HCT116 (cell line): ENCODE measurements at regions not wholly inside any gene's neighbourhood (a gene's known extent, or its start where the extent isn't known, plus 50 kb on each side); places are given as distances from the start of the nearest gene placed in this dataset.

Source experiments
- ATAC-seq: fragments of 200-7000 bp; cut with Tn5 transposase; 2 replicates; pipeline ENCODE4 v1.9.1; 2020; ENCODE audit warnings: mild to moderate bottlenecking, moderate library complexity
- BruUV-seq: library from RNA; stranded (reverse); fragments of 400-500 nt; replicated peaks from 2 replicates; lab custom pipeline; 2021; lab: Mats Ljungman, UMichigan
- CTCF ChIA-PET: fragments of 300-600 bp; sonication (Branson Sonifier 250); formaldehyde crosslinking; loops from one replicate; lab custom pipeline; 2021; ENCODE audit warnings: antibody characterized with exemption; lab: Charles Lee
- POLR2A ChIA-PET: fragments of 300-600, 350-600 bp; sonication (Branson Sonifier 250); formaldehyde crosslinking; loops from one replicate; lab custom pipeline; 2021; ENCODE audit warnings: antibody characterized with exemption; lab: Charles Lee
- RAD21 ChIA-PET, 2 experiments: fragments of 300-600 bp; sonication (Branson Sonifier 250); formaldehyde crosslinking; loops; one replicate each; lab custom pipeline; 2023; ENCODE audit warnings: low total read pairs in 2 of 2; ENCODE audit not compliant: uncharacterized antibody in 2 of 2, unreplicated experiment in 2 of 2, low non-redundant PET in 1 of 2; lab: Charles Lee
- DNase-seq: peaks from one replicate; pipeline ENCODE4 v3.0.0-alpha.2; 2010; ENCODE audit warnings: low read depth, low spot score
- H2AFZ ChIP-seq: fragments of 200-600 bp; shearing (Covaris generic), sonication (generic); 2 replicates; pipeline ENCODE4 v1.6.1; 2017; ENCODE audit warnings: low read depth, mixed run types, mixed read lengths, antibody characterized with exemption, low read length; ENCODE audit not compliant: poor library complexity, severe bottlenecking
- H3K27ac ChIP-seq: 2 replicates; pipeline ENCODE4 v1.5.1; 2012; ENCODE audit warnings: low read depth, low read length
- H3K27me3 ChIP-seq: fragments of 200-600 bp; sonication (generic); 2 replicates; pipeline ENCODE4 v1.6.1; 2016; ENCODE audit warnings: mixed run types, low read length, mixed read lengths; ENCODE audit not compliant: insufficient read depth
- H3K36me3 ChIP-seq, 2 experiments: fragments of 200-500 bp in 1 of 2; fragments of 200-600 bp in 1 of 2; sonication (Bioruptor generic) in 1 of 2; sonication (generic) in 1 of 2; 2 replicates each; pipeline versions ENCODE4 v1.5.1 to v1.6.1; 2014 to 2016; ENCODE audit warnings: low read length in 2 of 2, inconsistent platforms in 1 of 2, mixed read lengths in 1 of 2, mixed run types in 1 of 2; ENCODE audit not compliant: insufficient read depth in 2 of 2, control insufficient read depth in 1 of 2
- H3K4me1 ChIP-seq, 2 experiments: fragments of 200-600 bp in 1 of 2; sonication (generic) in 1 of 2; 2 replicates each; pipeline versions ENCODE4 v1.5.1 to v1.6.1; 2012 to 2017; ENCODE audit warnings: low read length in 2 of 2, inconsistent platforms in 1 of 2, mild to moderate bottlenecking in 1 of 2, mixed read lengths in 1 of 2, mixed run types in 1 of 2, moderate library complexity in 1 of 2; ENCODE audit not compliant: insufficient read depth in 2 of 2, control insufficient read depth in 1 of 2
- H3K4me2 ChIP-seq: fragments of 200-600 bp; sonication (generic); 2 replicates; pipeline ENCODE4 v1.6.1; 2017; ENCODE audit warnings: mixed run types, low read length, mixed read lengths
- H3K4me3 ChIP-seq, 2 experiments: fragments of 200-600 bp in 1 of 2; sonication (generic) in 1 of 2; replicated peaks in 1 of 2; 2 replicates each; pipeline ENCODE4 v1.5.1; 2011 to 2016; ENCODE audit warnings: low read length in 2 of 2, control low read depth in 1 of 2, low read depth in 1 of 2, mild to moderate bottlenecking in 1 of 2, mixed read lengths in 1 of 2, mixed run types in 1 of 2
- H3K79me2 ChIP-seq: fragments of 200-600 bp; sonication (generic); 2 replicates; pipeline ENCODE4 v1.6.1; 2017; ENCODE audit warnings: mild to moderate bottlenecking, mixed run types, low read length, moderate library complexity, mixed read lengths; ENCODE audit not compliant: insufficient read depth
- H3K9ac ChIP-seq: fragments of 200-600 bp; sonication (generic); 2 replicates; pipeline ENCODE4 v1.6.1; 2016; ENCODE audit warnings: low read length, mixed read lengths
- H3K9me2 ChIP-seq: fragments of 200-600 bp; sonication (generic), shearing (Covaris generic); 2 replicates; pipeline ENCODE4 v1.6.1; 2017; ENCODE audit warnings: mixed run types, mild to moderate bottlenecking, moderate library complexity; ENCODE audit not compliant: insufficient read depth
- H3K9me3 ChIP-seq, 2 experiments: fragments of 200-500 bp in 1 of 2; fragments of 200-600 bp in 1 of 2; sonication (Bioruptor generic) in 1 of 2; sonication (generic) in 1 of 2; 2 replicates each; pipeline ENCODE4 v1.6.1; 2014 to 2017; ENCODE audit warnings: low read length in 2 of 2, mixed read lengths in 2 of 2, inconsistent platforms in 1 of 2, low read depth in 1 of 2, mild to moderate bottlenecking in 1 of 2, mixed run types in 1 of 2, moderate library complexity in 1 of 2; ENCODE audit not compliant: control insufficient read depth in 1 of 2, insufficient read depth in 1 of 2
- H4K20me1 ChIP-seq: fragments of 200-600 bp; sonication (generic), shearing (Covaris generic); 2 replicates; pipeline ENCODE4 v1.6.1; 2017; ENCODE audit warnings: mixed run types, mild to moderate bottlenecking, moderate library complexity; ENCODE audit not compliant: insufficient read depth
- CEBPB ChIP-seq: IDR thresholded peaks from 2 replicates; pipeline ENCODE4 v1.6.1; 2012; ENCODE audit warnings: low read depth
- EGR1 ChIP-seq: IDR thresholded peaks from 2 replicates; pipeline ENCODE4 v1.6.1; 2012; ENCODE audit warnings: low read depth
- ELF1 ChIP-seq: IDR thresholded peaks from 2 replicates; pipeline ENCODE4 v1.6.1; 2012; ENCODE audit warnings: low read depth, borderline replicate concordance
- EZH2 ChIP-seq: fragments of 200-600 bp; sonication (generic); IDR thresholded peaks from 2 replicates; pipeline ENCODE4 v1.6.1; 2017; ENCODE audit warnings: antibody characterized with exemption, mixed run types
- FOSL1 ChIP-seq: IDR thresholded peaks from 2 replicates; pipeline ENCODE4 v1.6.1; 2012; ENCODE audit warnings: low read depth
- JUND ChIP-seq: IDR thresholded peaks from 2 replicates; pipeline ENCODE4 v1.6.1; 2012
- POLR2A ChIP-seq: IDR thresholded peaks from 2 replicates; pipeline ENCODE4 v1.7.0; 2011; ENCODE audit warnings: borderline replicate concordance; ENCODE audit not compliant: insufficient read depth, insufficient read length; ENCODE audit errors: extremely low read depth
- RAD21 ChIP-seq: IDR thresholded peaks from 2 replicates; pipeline ENCODE4 v1.6.1; 2012; ENCODE audit warnings: low read depth, mild to moderate bottlenecking
- SIN3A ChIP-seq: IDR thresholded peaks from 2 replicates; pipeline ENCODE4 v1.6.1; 2012; ENCODE audit warnings: low read depth
- SP1 ChIP-seq: IDR thresholded peaks from 2 replicates; pipeline ENCODE4 v1.6.1; 2012; ENCODE audit warnings: low read depth
- TCF7L2 ChIP-seq: IDR thresholded peaks from 2 replicates; pipeline ENCODE4 v1.7.0; 2011; ENCODE audit warnings: borderline replicate concordance, inconsistent platforms; ENCODE audit not compliant: insufficient read depth, insufficient read length; ENCODE audit errors: extremely low read depth
- intact Hi-C: fragments of 100-400 bp; cut with micrococcal nuclease; formaldehyde crosslinking; loops from 2 replicates; pipeline ENCODE4 v1.10.0; 2022
- TF ChIP-seq, protein P1 (sequence below): IDR thresholded peaks from 2 replicates; pipeline ENCODE4 v1.6.1; 2012
- TF ChIP-seq, protein P2 (sequence below), 3 experiments: fragments of 200-600 bp in 1 of 3; sonication (generic) in 1 of 3; IDR thresholded peaks in 2 of 3; conservative IDR thresholded peaks in 1 of 3; 2 replicates each; pipeline ENCODE4 v1.5.1; 2012 to 2017; ENCODE audit warnings: low read depth in 2 of 3, low read length in 2 of 3, antibody characterized with exemption in 1 of 3, borderline replicate concordance in 1 of 3, control low read depth in 1 of 3, mild to moderate bottlenecking in 1 of 3, mixed read lengths in 1 of 3, mixed run types in 1 of 3, moderate library complexity in 1 of 3; ENCODE audit not compliant: insufficient read depth in 1 of 3

DNA sequence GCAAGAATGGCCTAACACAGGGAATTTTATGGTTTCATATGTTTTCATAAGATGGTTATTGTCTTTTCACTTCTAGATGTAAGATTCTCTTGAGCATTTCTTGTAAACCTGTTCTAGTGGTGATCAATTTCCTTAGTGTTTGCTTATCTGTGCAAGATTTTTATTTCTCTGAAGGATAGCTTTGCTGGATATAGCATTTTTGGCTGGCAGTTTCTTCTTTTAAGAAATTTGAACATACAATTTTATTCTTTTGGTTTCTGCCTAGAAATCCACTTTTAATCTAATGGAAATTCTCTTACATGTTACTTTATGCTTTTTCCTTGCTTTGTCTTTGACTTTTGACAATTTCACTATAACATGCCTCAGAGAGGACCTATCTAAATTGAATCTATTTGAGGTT is 276.5 kb upstream of the SFRP2 start:
- H3K27me3 ChIP-seq, result no peaks in the 10 kb centered on the region
- CTCF ChIA-PET, result no interaction called here
- H3K36me3 ChIP-seq, result no peaks in the 10 kb centered on the region
- no peaks in the 10 kb centered on the region for H3K79me2 ChIP-seq
- no peak for ATAC-seq
- BruUV-seq, result no TSS peak
- H3K9ac ChIP-seq, result no peak overlapping the region
- no peak overlapping the region for H3K4me3 ChIP-seq
- no peaks in the 10 kb centered on the region for H3K4me1 ChIP-seq
- intact Hi-C loops, result no loop called here
- no peak for DNase-seq
- no peak overlapping the region for H2AFZ ChIP-seq
- H3K9me2 ChIP-seq, result no peaks in the 10 kb centered on the region
- TF ChIP-seq CEBPB (no peak), SP1 (no peak), TCF7L2 (no peak), ELF1 (no peak), POLR2A (no peak), JUND (no peak), SIN3A (no peak), EGR1 (no peak), RAD21 (no peak), FOSL1 (no peak), EZH2 (no peak)
- TF ChIP-seq, protein P1, sequence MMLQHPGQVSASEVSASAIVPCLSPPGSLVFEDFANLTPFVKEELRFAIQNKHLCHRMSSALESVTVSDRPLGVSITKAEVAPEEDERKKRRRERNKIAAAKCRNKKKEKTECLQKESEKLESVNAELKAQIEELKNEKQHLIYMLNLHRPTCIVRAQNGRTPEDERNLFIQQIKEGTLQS, result no peak
- TF ChIP-seq, protein P2, sequence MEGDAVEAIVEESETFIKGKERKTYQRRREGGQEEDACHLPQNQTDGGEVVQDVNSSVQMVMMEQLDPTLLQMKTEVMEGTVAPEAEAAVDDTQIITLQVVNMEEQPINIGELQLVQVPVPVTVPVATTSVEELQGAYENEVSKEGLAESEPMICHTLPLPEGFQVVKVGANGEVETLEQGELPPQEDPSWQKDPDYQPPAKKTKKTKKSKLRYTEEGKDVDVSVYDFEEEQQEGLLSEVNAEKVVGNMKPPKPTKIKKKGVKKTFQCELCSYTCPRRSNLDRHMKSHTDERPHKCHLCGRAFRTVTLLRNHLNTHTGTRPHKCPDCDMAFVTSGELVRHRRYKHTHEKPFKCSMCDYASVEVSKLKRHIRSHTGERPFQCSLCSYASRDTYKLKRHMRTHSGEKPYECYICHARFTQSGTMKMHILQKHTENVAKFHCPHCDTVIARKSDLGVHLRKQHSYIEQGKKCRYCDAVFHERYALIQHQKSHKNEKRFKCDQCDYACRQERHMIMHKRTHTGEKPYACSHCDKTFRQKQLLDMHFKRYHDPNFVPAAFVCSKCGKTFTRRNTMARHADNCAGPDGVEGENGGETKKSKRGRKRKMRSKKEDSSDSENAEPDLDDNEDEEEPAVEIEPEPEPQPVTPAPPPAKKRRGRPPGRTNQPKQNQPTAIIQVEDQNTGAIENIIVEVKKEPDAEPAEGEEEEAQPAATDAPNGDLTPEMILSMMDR (IDR thresholded peaks at IDR 0.05 in 2 of 3, conservative IDR thresholded peaks at IDR 0.05 in 1 of 3; ENCODE audit: borderline replicate concordance in 1 of 3, insufficient read depth in 1 of 3, low read depth in 2 of 3, low read length in 2 of 3), result no peak
- no peak overlapping the region for H3K27ac ChIP-seq
- no peaks in the 10 kb centered on the region for H3K9me3 ChIP-seq
- RAD21 ChIA-PET, result no interaction called here
- POLR2A ChIA-PET, result no interaction called here
- no peak overlapping the region for H3K4me2 ChIP-seq
- H4K20me1 ChIP-seq, result no peaks in the 10 kb centered on the region
